ENCODE measurements at regions not wholly inside any gene's neighbourhood (a gene's known extent, or its start where the extent isn't known, plus 50 kb on each side); places are given as distances from the start of the nearest gene placed in this dataset.
"Not testable (repeated sequence)": the region's sequence is repeated elsewhere in the genome, so short reads cannot be mapped to it uniquely, and the experiment has no call there.

DNA sequence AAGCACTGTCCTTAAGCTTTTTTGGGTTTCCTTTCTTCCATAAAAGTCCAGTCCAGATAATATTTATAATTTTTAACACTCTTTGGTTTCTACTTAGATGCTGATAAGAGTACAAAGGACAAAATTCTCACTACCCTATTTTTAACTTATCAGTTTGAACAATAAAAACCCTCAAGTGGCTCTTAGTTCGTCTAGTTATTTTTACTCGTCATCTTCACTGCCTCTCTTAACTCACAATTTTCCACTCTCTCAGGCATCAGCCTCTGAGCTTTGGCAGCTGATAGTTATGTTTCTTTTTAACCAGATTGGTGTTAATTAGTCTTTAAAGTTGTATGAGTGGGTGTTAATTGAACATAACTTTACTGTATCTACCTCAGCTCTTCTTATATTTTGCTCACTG is 517.1 kb upstream of the SYT4 start:
- intact Hi-C loops (cut with micrococcal nuclease) = no loop called here

- intact Hi-C loops (cut with micrococcal nuclease) = no loop called here
These were observed 520.1 kb upstream of the SYT4 start for GRCh38 chr18:43797347-43797746.

GRCh38 chr18:43800584-43800983 is 523.3 kb upstream of the SYT4 start:
- intact Hi-C loops (cut with micrococcal nuclease) = no loop called here

GRCh38 chr18:43805646-43806194 is 528.4 kb upstream of the SYT4 start:
- intact Hi-C loops (cut with micrococcal nuclease) = no loop called here

GRCh38 chr18:43812627-43813026 is 535.3 kb upstream of the SYT4 start:
- intact Hi-C loops (cut with micrococcal nuclease) = no loop called here

- intact Hi-C loops (cut with micrococcal nuclease) = no loop called here
These were observed 542.1 kb upstream of the SYT4 start for GRCh38 chr18:43819397-43819796.

GRCh38 chr18:43819873-43820272 is 542.6 kb upstream of the SYT4 start:
- intact Hi-C loops (cut with micrococcal nuclease) = no loop called here

- intact Hi-C loops (cut with micrococcal nuclease) = no loop called here
These were observed 548.5 kb upstream of the SYT4 start for GRCh38 chr18:43825768-43826167.

- intact Hi-C loops (cut with micrococcal nuclease) = no loop called here
These were observed 548.9 kb upstream of the SYT4 start for GRCh38 chr18:43826215-43826614.

DNA sequence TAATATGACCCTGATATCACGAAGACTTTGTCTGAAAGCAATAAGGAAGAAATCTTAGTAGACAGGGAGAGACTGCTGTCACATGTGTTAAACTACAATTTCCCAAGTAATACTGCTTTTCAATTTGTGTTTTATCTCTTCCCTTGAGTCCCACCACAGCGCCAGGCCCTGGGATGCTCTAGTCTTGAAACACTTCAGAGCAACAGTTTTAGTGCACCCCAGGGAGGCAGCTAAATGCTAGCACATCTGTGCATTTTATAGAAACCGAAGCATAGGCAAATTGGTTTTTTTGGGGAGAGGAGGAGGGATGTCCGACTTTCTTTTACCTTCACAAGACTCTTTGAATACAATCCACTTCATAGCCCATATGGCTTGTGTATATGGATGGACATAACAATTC is 550.0 kb upstream of the SYT4 start:
- intact Hi-C loops (cut with micrococcal nuclease) = no loop called here

DNA sequence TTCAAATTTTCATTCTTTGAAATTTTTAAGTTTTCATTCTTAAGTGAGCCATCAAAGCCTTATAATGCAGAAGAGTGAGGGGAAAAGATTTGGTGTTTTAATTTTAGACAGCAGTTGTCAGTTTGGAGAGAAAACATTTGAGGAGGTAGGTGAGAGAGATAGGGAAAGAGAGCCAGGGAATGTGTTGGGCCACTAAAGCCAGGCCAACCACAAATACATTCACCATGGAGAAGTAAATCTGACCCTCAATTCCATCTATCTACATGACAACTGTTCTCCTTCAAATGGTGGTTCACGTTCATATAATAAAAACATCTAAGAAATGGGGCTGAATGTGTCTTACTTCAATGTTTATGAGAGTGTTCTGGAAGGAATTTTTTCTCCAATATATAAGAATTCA is 553.0 kb upstream of the SYT4 start:
- intact Hi-C loops (cut with micrococcal nuclease) = loop anchor here (10.0 kb wide), 1 partner anchor 56 kb away; no protein-coding TSS in a partner anchor

DNA sequence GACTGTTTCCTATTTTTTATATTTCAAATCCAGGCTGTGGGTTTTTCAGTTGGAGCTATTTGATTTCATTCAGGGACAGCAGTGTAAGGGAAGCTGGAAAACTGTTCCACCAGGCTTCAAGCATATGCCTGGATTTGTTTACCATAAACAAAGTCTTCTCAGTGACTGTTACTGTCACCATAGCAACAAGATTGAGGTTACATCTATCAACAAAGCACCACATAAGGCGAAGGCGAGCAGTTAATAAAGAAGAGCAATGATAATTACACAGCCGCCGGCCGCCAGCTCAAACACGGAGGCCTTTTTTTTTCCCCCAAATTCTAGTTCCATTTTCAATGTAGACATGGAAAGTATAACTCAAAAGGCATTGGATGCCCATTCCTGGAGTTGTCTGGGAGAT is 553.7 kb upstream of the SYT4 start:
- intact Hi-C loops (cut with micrococcal nuclease) = loop anchor here (10.0 kb wide), 1 partner anchor 56 kb away; no protein-coding TSS in a partner anchor

DNA sequence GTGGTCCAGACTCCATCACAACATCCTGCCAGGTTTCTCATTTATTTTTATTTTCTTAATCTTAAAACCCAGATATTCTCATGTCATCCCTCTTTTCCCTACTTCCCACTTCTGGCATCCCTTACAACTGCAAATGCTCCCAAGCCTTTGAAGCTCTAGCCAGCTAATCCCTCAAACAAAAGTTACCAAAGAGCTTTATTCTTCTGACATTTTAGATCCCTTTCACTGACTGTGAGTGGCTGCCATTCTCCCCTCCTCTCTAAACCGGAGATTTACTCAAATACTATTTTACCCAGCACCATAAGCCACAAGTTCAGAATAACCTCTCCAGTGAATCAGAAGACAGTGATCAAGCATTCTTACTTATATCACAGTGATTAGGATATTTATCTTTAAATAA is 569.0 kb upstream of the SYT4 start:
- intact Hi-C loops (cut with micrococcal nuclease) = no loop called here

GRCh38 chr18:43847164-43848091 is 570.1 kb upstream of the SYT4 start:
- intact Hi-C loops (cut with micrococcal nuclease) = no loop called here

GRCh38 chr18:43849831-43850230 is 572.5 kb upstream of the SYT4 start:
- intact Hi-C loops (cut with micrococcal nuclease) = not testable (repeated sequence)

DNA sequence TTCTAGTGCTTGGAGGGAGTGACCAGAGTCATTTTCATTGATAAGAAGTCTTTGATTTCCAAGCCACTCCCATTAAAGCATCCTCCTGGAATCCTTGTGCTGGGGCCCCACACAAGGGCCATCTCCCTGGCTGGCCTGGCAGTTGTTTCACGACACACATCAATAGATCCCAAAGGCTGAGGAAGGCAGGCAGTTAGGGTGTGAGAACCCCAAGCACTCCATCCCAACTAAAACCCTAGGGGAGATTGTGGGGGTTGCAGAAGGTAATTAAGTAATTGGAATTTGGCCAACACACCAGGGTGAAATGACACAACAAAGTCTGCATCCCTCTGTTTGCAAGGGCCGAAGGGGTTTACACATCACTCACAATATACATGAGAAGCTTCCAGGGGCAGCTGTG is 578.1 kb upstream of the SYT4 start:
- intact Hi-C loops (cut with micrococcal nuclease) = no loop called here

- intact Hi-C loops (cut with micrococcal nuclease) = no loop called here
These were observed 585.9 kb upstream of the SYT4 start for GRCh38 chr18:43863180-43863579.

DNA sequence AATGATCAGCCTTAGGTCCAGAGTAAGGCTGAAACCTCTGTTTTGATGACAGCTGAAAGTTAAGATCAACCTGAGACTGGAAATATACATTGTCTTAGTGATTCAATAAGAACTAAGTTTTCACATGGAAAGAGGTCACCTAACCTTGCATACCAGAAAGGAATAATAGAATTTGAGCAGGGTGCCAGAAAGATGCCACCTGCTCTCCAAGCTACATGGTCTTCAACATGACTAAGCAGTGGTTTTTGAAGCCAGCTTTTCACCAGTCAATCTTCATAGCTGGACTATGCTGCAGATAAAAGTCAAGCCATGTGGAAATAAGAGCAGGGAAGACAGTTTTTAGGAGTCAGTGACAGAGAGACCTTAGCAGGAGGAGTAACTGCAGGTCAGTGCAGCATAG is 589.4 kb upstream of the SYT4 start:
- intact Hi-C loops (cut with micrococcal nuclease) = no loop called here

DNA sequence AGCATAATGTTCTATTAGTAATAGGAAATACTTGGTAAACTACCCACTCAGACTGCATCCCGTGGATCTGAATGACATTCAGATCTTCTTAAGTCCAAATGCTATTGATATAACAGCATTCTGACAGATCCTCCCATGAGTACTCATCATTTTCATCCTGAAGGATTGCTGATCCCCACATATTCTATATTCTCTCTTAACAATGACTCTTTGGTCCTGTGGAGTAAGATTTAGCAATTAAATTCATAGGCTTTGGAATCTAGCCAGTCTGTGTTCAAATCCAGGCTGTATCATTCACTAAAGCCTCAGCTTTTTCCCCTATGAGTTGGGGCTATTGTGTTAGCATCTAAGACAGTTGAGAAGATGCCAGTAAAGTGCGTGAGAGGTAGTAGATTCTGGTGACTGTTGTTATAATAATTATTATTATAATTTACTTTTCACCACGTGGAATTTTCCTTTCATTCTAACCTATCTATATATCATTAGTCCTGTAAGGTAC is 591.3 kb upstream of the SYT4 start:
- intact Hi-C loops (cut with micrococcal nuclease) = no loop called here

GRCh38 chr18:43869451-43870008 is 592.2 kb upstream of the SYT4 start:
- intact Hi-C loops (cut with micrococcal nuclease) = no loop called here

DNA sequence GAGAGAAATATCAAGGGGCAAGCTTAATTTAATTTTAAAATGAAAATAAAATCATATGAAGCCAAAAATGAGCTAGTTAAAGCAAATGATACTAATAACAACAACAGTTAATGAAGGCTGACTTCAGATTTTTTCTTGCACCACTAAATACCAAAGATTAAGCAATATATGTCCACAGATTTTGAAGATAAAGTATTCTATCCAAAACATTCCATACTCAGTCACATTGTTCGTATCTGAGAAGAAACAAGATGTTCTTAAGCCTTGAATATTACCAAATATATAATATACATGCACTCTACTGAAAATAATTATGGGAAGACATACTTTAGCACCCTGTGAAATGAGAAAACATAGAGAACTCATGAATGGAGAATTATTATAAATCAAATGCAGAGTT is 593.3 kb upstream of the SYT4 start:
- intact Hi-C loops (cut with micrococcal nuclease) = no loop called here

DNA sequence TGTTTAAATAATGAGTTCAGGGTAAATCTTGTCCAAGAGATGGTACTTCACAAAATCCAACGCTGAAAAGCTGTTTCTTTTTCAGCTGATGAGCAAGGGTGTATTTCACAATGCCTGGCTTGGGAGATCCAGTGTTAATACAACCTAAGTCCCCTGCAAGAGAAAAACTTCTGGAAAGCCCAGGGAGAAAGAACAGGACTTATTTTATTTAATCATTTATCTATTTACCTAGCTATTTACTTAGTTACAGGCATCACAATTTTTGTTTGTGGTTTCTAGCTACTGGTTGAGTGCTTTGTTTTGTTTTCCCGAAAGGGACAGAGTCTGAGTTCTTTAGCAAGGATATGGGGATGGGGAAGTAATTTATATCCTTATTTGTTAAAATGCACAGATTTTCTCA is 598.2 kb upstream of the SYT4 start:
- intact Hi-C loops (cut with micrococcal nuclease) = no loop called here

All from T-helper 1 cell treated with Interleukin-12 subunit alpha and Interleukin-12 subunit beta and Interleukin-4 antibody, amounts not matched to agents 30 ng/mL and 1 ng/mL, for 36 hours (primary cell).